T-helper 22 cell (primary cell): ENCODE measurements at regions not wholly inside any gene's neighbourhood (a gene's known extent, or its start where the extent isn't known, plus 50 kb on each side); places are given as distances from the start of the nearest gene placed in this dataset.
"Not testable (repeated sequence)": the region's sequence is repeated elsewhere in the genome, so short reads cannot be mapped to it uniquely, and the experiment has no call there.

Experiments
- DNase-seq: peaks from one replicate; pipeline ENCODE4 v3.0.0-alpha.2; 2020; ENCODE audit warnings: low read depth

DNA sequence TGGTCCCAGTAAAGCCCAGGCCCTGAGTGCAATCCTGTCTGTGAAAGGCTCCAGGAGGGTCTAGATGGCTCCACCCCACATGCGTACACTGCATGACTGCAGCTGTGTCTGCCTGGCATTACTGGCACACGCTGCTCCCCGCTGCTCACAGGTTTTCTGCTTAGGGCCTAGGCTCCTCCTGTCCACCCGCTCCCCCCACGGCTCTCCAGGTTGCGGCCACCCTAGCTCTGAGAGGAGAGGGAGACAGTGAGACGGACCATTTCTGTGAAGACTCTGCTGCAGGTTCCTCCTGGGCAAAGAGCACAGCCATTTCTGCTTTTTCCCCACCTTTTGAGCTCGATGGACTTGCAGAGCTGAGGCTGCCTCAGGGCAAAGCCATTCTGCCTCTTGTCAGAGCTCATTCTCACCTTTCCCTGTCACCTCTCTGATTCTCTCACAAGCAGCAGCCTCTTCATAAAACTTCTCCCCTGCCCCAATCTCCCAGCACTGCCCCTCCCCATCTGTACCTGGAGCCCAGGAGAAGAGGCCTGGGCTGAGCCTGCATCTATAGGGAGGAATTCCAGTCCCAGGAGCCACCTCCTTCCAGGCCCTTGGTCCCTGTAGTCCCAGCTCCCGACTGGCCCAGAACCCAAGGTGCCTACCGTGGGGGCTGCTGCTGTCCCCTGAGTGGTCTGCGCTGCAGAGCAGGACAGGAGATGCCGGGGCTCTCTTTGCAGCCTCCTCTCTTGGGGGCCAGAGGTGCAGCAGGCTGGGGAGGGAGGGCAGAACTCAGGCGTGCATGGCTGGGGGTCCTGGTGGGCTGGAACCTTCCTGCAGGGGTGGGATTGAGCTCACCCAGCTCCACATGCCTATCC lies 433.7 kb upstream of the B3GAT1 start:
- no peak for DNase-seq

DNA sequence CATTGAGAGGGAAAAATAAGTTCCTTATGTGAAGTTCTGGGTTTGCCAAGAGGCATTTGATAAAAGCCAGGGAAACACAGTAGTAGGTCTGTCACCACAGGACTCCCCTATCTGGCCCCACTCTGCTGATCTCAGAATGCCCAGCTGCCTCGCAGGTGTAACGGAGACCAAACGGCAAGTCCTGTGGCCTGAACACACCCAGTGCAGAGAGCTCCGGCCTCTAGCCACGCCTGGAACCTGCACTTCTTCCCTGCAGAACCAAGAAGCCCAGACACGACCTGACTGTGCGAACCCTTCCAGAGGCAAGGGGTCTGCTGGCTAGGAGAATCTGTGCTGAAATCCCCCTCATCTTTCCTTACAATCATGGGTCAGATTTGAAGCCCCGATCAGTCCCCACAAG lies 432.8 kb upstream of the B3GAT1 start:
- no peak for DNase-seq

GRCh38 chr11:134843735-134844134 lies 431.7 kb upstream of the B3GAT1 start:
- no peak for DNase-seq

DNA sequence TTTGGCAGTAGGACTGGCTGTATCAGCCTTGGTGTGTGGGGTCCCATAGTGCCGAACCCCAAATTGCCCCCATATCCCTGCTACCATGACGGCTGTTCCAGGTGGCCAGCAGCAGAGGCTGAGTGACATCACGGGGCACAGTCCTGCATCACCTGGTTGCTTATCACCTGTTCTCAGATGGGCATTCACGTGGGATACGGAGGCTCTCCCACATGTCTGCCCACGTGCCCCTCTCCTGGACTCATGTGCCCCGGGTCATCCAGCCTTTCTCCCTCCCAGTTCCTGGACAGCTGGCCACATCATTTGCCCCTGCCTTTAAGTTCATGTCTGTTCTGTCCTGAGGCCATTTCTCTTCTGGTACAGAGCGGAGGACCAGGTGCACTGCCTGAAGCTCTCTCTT lies 431.0 kb upstream of the B3GAT1 start:
- DNase-seq = no peak

GRCh38 chr11:134841972-134842371 lies 429.9 kb upstream of the B3GAT1 start:
- no peak for DNase-seq

DNA sequence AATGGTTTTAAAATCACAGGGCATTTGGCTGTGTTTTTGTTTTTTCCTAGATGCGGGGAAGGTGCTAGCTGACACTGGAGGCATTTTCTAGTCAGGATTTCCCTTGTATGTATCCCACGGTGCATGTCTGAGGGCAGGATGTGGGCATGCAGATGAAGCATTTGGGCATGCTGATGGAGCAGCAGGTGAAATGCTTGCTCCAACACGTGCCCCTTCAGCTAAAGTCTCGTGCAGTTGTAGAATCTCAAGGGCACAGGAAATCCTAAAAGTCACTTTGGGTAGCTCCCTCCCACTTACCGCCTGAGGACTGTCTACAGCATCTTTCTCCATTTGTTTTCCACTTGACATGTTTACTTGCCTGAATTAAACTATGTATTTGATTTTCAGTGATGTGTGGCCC lies 429.4 kb upstream of the B3GAT1 start:
- DNase-seq = no peak

- no peak for DNase-seq
Measured at GRCh38 chr11:134840945-134841344, 428.9 kb upstream of the B3GAT1 start.

- DNase-seq = not testable (repeated sequence)
Measured at GRCh38 chr11:134840165-134840564, 428.1 kb upstream of the B3GAT1 start.

GRCh38 chr11:134838708-134839107 lies 426.7 kb upstream of the B3GAT1 start:
- no peak for DNase-seq

- DNase-seq = no peak
Measured at GRCh38 chr11:134837887-134838232, 425.8 kb upstream of the B3GAT1 start.

DNA sequence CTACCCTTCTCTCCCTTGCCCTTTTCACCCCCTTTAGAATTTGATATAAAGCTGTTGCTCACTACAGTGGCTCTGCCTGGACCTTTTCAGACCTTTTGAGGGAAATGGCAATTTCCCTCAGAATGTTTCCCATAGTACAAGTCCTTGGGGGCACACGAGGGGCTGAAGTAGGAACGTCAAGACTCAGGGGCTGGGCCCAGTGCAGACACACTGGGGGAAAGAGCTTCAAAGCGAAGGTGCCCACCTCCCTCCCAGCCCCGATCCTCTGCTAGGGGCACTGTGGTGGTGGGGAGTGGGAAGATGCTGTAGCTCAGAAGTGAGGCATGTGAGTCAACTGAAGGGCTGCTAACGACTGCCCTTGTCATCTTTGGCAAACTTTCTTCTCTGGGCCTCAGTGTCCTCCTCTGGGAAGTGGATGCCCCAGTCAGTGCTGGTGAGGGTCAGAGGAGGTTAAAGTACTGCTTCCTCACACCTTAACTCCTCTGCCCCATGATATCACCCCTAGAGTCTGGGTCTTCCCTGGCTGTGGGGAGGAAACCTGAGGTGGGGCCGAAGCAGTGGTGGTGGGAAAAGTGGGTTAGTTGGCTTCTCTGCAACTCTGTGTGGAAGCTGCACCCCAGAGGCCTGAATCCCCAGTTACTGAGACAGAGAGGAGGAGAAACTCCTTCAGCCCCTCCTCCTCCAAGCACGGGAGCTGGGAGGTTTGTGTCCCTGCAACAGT lies 425.3 kb upstream of the B3GAT1 start:
- no peak for DNase-seq

- DNase-seq = no peak
Measured at GRCh38 chr11:134836561-134836960, 424.5 kb upstream of the B3GAT1 start.

DNA sequence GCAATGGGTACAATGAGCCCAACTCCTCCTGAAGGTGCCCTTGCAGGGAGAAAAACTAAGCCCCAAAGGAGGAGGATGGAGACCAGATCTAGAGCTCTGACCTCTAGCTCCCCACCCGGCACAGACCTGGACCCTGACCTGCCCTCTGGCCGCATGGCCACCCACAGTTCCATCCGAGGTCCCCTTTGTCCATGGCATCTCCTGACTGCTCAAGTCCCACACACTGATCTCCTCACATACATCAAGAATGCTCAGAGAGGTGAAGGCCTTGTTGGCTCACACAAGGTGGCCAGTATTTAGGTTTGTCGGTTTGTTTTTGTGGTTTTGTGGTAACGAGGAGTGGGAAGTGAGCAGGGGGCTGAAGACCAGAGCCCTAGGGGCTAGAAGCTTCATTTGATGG lies 423.5 kb upstream of the B3GAT1 start:
- no peak for DNase-seq

- DNase-seq = no peak
Measured at GRCh38 chr11:134830312-134830711, 418.3 kb upstream of the B3GAT1 start.

DNA sequence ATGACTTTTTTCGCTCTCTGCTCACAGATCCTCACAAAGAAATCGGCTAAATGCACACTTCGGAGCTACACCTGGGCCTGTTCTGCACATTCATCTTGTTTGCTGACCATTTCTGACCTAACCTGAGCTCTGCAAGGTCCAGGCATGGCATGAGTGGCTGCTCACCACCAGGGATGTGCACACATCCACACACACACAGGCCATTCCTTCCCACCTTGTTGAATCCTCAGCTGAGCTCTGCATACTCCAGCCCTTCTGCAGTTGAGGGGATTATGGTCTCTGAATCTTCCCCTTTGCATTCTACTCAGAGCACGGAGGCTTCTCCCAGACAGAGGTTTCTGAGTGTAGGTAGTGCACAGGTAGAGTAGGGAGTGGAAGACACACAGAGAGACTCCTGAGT lies 411.9 kb upstream of the B3GAT1 start:
- DNase-seq = no peak

GRCh38 chr11:134822897-134823296 lies 410.9 kb upstream of the B3GAT1 start:
- no peak for DNase-seq

GRCh38 chr11:134821422-134821821 lies 409.4 kb upstream of the B3GAT1 start:
- no peak for DNase-seq

GRCh38 chr11:134819041-134819440 lies 407.0 kb upstream of the B3GAT1 start:
- no peak for DNase-seq

GRCh38 chr11:134818516-134818915 lies 406.5 kb upstream of the B3GAT1 start:
- DNase-seq = no peak

DNA sequence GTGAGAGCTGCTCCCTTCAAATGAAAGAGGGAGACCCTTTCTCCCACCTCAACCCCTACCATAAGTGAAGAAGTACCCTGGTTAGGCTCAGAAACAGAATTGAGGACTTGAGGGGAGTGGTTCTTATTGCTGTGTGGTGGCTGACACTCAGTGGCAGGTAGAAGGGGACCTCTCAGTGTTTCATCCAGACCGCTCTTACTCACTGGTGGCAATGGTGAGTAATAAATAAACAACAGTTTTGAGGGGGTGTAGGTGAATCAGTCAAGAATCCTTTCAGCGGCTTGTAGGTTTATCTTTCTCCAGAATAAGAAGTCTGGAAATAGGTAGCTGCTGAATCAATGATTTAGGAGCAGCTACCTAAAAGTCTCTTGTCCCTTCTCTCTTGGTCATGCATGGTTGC lies 403.4 kb upstream of the B3GAT1 start:
- no peak for DNase-seq

- DNase-seq = no peak
Measured at GRCh38 chr11:134807997-134808396, 396.0 kb upstream of the B3GAT1 start.

DNA sequence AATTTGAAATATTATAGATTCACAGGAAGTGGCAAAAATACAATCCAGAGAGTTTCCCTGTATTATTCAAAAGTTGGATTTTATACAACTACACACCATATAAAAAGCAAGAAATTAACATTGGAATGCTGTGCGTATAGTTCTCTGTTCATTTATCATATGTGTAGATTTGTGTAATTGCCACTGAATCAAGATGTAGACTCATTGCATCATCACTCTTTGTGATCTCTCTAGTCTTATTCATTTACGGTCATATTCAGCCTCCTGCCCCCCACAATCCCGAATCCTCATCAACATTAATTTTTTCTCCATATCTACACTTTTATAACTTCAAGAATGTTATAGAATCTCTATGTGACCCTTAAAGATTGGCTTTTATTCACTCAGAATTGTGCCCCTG lies 390.6 kb upstream of the B3GAT1 start:
- no peak for DNase-seq

DNA sequence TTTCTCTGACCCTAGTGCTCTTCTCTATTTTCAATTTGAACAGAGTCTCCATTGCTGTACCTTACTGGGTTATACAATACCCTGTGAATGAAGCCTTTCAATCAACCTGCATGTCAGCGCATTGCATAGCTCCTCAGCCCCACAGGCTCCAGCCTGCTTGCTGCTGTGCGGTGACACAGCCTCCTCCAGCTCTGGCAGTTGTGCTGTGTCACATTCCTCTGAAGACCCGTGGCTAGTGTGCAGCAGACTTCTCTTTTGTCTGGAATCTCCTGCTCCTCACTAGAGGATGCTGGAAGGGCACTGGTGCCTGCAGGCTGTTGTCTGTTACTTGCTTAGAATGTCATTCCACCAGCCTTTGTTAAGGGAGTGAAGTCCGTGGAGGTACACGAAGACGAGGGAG lies 390.1 kb upstream of the B3GAT1 start:
- DNase-seq = no peak

DNA sequence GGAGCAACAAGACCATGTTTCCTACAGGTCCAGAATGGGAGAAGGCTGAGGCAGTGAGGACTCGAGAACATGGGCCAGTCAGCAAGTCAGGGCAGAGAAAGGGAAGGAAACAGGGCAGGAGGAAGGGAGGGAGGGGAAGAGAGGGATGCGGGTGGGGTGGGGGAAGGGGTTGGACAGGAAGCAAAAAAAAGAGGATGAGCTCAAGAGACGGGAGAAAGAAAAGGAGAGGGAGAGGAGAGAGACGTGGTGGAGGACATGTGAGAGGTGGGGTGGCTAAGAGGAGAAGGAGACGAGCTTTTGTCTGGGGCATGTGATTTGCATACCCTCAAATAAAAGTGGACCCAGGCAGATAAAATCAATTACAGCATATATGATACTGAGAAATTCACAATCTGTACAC lies 389.5 kb upstream of the B3GAT1 start:
- no peak for DNase-seq
